SK-N-MC (cell line): ENCODE measurements at regions not wholly inside any gene's neighbourhood (a gene's known extent, or its start where the extent isn't known, plus 50 kb on each side); places are given as distances from the start of the nearest gene placed in this dataset.

Source experiments
- DNase-seq: peaks from one replicate; pipeline ENCODE4 v3.0.0-alpha.2; 2011; ENCODE audit warnings: low read depth, low spot score
- H3K27ac ChIP-seq: fragments of 200-600 bp; sonication (generic); 2 replicates; pipeline ENCODE4 v1.5.1; 2016; ENCODE audit warnings: mixed run types
- H3K36me3 ChIP-seq: fragments of 200-600 bp; sonication (generic); 2 replicates; pipeline ENCODE4 v1.6.1; 2017; ENCODE audit warnings: antibody characterized with exemption, low read length, mixed read lengths; ENCODE audit not compliant: insufficient read depth
- H3K4me3 ChIP-seq: fragments of 200-600 bp; sonication (generic); 2 replicates; pipeline ENCODE4 v1.5.1; 2016
- H3K9ac ChIP-seq: fragments of 200-600 bp; sonication (generic); 2 replicates; pipeline ENCODE4 v1.8.0; 2017; ENCODE audit warnings: mixed run types, mixed read lengths; ENCODE audit not compliant: insufficient read length
- H3K9me3 ChIP-seq: fragments of 200-600 bp; sonication (generic); 2 replicates; pipeline ENCODE4 v1.6.1; 2017; ENCODE audit warnings: low read depth, mild to moderate bottlenecking, antibody characterized with exemption, low read length, moderate library complexity, mixed read lengths
- EZH2 ChIP-seq: fragments of 200-600 bp; sonication (generic); IDR thresholded peaks from one replicate; pipeline ENCODE4 v1.6.1; 2017; ENCODE audit warnings: antibody characterized with exemption
- FOXP2 ChIP-seq: optimal IDR thresholded peaks from 2 replicates; pipeline ENCODE3; 2011; ENCODE audit warnings: mild to moderate bottlenecking, moderate library complexity; ENCODE audit not compliant: insufficient read depth; ENCODE audit errors: extremely low read length, control extremely low read depth
- POLR2AphosphoS5 ChIP-seq: IDR thresholded peaks from 2 replicates; pipeline ENCODE4 v1.6.1; 2012; ENCODE audit warnings: mild to moderate bottlenecking, low read depth, low read length, borderline replicate concordance

DNA sequence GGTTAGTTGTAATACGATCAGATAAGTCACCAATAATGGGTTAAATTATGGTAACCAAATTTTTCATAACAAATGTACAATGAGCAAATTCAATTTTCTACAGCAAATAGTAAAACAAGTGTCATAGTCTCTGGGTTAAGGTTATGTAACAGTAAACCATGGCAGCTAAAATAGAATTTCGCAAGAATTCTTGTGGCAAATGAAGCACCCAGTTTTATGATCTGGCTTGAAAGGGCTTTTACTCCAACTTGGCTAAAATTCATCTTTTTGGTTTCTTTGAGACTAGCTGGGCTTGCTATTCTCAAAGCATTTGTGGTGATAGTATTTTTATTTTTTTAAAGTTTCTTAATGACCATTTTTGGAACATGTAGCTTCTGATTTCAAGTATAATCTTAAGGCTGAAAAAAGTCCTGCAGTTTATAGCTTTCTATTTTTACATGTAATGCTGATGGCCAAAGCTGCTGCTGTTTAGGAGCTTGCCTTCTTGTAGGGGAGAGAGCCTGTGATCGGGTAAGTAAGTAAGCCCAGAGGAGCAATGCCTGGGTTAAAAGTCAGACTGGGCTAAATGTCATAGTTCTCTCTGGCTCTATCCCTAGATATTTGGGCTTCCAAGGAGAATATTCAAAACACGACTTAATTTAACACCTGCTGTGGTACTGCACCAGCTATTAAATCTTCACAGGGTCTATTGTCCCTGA, 55.5 kb upstream of the SYPL1 start:
- no peaks in the 10 kb centered on the region for H3K36me3 ChIP-seq
- no peaks in the 10 kb centered on the region; the same call in 1 of the 2 replicates for H3K9me3 ChIP-seq
- H3K4me3 ChIP-seq = no peak overlapping the region
- H3K9ac ChIP-seq = no peak overlapping the region
- TF ChIP-seq EZH2 (no peak), POLR2AphosphoS5 (no peak), FOXP2 (no peak)
- no peak overlapping the region for H3K27ac ChIP-seq
- DNase-seq = no peak

DNA sequence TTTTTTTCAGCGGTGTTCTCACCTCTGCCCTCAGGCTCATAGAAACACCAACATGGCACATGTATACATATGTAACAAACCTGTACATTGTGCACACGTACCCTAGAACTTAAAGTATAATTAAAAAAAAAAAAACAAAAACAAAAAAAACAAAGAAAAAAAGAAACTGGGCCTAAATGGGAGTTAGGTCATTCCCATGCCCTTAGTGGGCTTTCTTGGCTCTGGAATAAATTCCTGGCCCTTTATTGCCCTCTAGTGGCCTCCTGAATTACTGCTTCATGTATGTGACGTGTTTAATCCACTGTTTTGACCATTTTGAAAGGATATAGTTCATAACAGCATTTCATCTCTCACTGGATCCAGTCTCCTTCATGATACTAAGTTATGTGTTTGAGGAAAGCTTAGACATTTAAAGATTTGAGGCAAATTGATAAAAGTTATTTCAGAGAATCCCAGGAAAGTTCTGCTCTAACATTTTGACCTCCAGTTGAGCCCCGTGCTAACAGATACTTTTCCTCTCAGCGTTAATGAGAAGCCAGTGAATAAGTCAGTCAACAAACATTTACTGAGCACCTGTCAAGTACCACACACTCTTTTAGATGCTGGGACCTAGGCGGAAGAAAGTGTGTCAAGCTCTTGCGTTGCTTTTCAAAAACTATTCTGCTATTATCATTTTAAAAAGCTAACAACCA, 54.7 kb upstream of the SYPL1 start:
- Histone ChIP-seq H3K9me3 (no peaks in the 10 kb centered on the region; the same call in 1 of the 2 replicates), H3K4me3 (no peak overlapping the region), H3K27ac (no peak overlapping the region), H3K9ac (no peak overlapping the region), H3K36me3 (no peaks in the 10 kb centered on the region)
- no peak for TF ChIP-seq EZH2
- TF ChIP-seq FOXP2 = no peak
- no peak for TF ChIP-seq POLR2AphosphoS5
- DNase-seq = peak; percentile 67

DNA sequence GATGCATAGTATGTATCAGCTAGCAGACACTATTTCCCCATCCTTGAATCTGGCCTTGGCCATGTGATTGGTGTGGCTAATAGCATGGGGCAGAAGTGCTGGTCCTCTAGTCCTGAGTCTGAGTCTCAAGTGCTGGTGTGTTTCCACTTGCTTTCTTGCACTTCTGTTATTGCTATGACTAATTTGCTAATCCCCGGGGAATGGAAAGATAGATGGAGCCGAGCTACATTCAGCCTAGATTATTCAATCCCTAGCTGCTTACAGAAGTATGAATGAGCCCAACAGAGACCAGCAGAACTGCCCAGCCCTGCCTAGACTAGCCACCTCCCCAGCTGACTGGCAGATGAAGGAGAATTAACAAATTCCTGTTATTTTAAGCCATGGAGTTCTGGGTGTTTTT, 53.2 kb upstream of the SYPL1 start:
- peak; percentile 12 for DNase-seq
- TF ChIP-seq FOXP2 (no peak), EZH2 (no peak), POLR2AphosphoS5 (no peak)
- H3K9me3 ChIP-seq = no peaks in the 10 kb centered on the region; the same call in 1 of the 2 replicates

DNA sequence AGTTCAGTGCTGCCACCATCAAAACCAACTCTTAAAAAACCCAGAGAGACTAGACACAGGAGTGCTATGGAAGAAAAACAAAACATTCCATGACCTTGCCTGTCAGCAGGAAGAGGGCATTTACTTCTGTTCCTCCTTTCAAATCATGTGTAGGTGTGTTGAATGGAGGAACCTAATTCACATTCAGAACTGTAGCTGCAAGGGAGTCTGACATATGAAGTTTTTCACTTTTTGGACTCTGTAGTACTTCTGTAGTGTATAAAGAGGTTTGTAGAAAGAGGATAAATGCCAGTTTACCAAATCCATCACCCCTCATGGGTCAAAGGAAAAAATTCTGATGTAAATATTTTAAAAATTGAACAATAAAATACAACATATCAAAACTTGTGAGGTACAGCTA, 51.1 kb upstream of the SYPL1 start:
- TF ChIP-seq EZH2 (no peak), POLR2AphosphoS5 (no peak), FOXP2 (no peak)
- H3K36me3 ChIP-seq = no peaks in the 10 kb centered on the region
- no peaks in the 10 kb centered on the region; the same call in 1 of the 2 replicates for H3K9me3 ChIP-seq
- H3K9ac ChIP-seq = no peak overlapping the region
- no peak overlapping the region for H3K27ac ChIP-seq
- no peak overlapping the region for H3K4me3 ChIP-seq
- DNase-seq = no peak

More for the DNA sequence above, 53.2 kb upstream of the SYPL1 start:
- no peak overlapping the region for H3K9ac ChIP-seq
- H3K27ac ChIP-seq = no peak overlapping the region
- H3K4me3 ChIP-seq = no peak overlapping the region
- no peaks in the 10 kb centered on the region for H3K36me3 ChIP-seq
